Endothelial cell (in vitro differentiated cells): ENCODE measurements at regions not wholly inside any gene's neighbourhood (a gene's known extent, or its start where the extent isn't known, plus 50 kb on each side); places are given as distances from the start of the nearest gene placed in this dataset.

Experiments used
- DNase-seq: peaks from one replicate; pipeline ENCODE4 v3.0.0; 2021; ENCODE audit warnings: low spot score
- H3K27ac Mint-ChIP-seq: one replicate; pipeline ENCODE4 v1.8.0; 2021; ENCODE audit warnings: mixed read lengths, inconsistent platforms; ENCODE audit not compliant: unreplicated experiment
- H3K27me3 Mint-ChIP-seq: one replicate; pipeline ENCODE4 v1.8.0; 2021; ENCODE audit warnings: mild to moderate bottlenecking, moderate library complexity, mixed read lengths, inconsistent platforms; ENCODE audit not compliant: unreplicated experiment
- H3K36me3 Mint-ChIP-seq: one replicate; pipeline ENCODE4 v1.8.0; 2021; ENCODE audit warnings: mild to moderate bottlenecking, low read depth, mixed read lengths, inconsistent platforms; ENCODE audit not compliant: unreplicated experiment
- H3K4me1 Mint-ChIP-seq: one replicate; pipeline ENCODE4 v1.8.0; 2021; ENCODE audit warnings: mild to moderate bottlenecking, mixed read lengths, inconsistent platforms; ENCODE audit not compliant: unreplicated experiment
- H3K4me3 Mint-ChIP-seq: one replicate; pipeline ENCODE4 v1.8.0; 2021; ENCODE audit warnings: mild to moderate bottlenecking, mixed read lengths, inconsistent platforms; ENCODE audit not compliant: unreplicated experiment
- H3K9me3 Mint-ChIP-seq: one replicate; pipeline ENCODE4 v1.8.0; 2021; ENCODE audit warnings: mixed read lengths, inconsistent platforms; ENCODE audit not compliant: unreplicated experiment
- TF ChIP-seq, protein P1 (sequence below): fragments of 200-600 bp; sonication (generic); IDR thresholded peaks from one replicate; pipeline ENCODE4 v1.5.0; 2021; ENCODE audit warnings: antibody characterized with exemption; ENCODE audit not compliant: unreplicated experiment

DNA sequence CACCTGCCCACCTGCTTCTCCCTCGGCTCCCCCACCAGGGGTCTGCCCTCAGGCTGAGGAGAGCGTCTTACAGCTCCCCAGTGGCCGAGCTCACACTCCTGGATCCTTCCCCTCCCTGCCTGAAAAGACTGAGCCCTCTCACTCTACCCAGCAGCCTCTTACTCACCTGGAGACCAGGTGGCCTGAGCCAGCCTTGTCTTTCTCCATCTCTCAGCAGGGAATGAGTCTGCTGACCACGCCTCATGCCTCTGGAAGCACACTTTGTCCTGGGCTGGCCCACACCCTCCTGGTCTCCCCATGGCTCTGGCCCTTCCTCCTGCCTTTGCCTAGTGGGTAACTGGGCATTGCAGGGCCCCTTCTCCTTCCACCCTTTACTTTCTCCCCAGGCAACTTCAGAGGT is 177.2 kb downstream of the ENGASE start:
- Mint-ChIP-seq H3K36me3 (no peaks in the 10 kb centered on the region), H3K4me1 (peaks cover 11% of the 10 kb centered on the region), H3K4me3 (peak overlapping the region; percentile 37), H3K27ac (no peak overlapping the region), H3K9me3 (no peaks in the 10 kb centered on the region), H3K27me3 (peaks cover 10% of the 10 kb centered on the region)
- TF ChIP-seq, protein P1, sequence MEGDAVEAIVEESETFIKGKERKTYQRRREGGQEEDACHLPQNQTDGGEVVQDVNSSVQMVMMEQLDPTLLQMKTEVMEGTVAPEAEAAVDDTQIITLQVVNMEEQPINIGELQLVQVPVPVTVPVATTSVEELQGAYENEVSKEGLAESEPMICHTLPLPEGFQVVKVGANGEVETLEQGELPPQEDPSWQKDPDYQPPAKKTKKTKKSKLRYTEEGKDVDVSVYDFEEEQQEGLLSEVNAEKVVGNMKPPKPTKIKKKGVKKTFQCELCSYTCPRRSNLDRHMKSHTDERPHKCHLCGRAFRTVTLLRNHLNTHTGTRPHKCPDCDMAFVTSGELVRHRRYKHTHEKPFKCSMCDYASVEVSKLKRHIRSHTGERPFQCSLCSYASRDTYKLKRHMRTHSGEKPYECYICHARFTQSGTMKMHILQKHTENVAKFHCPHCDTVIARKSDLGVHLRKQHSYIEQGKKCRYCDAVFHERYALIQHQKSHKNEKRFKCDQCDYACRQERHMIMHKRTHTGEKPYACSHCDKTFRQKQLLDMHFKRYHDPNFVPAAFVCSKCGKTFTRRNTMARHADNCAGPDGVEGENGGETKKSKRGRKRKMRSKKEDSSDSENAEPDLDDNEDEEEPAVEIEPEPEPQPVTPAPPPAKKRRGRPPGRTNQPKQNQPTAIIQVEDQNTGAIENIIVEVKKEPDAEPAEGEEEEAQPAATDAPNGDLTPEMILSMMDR: no peak
- no peak for DNase-seq

DNA sequence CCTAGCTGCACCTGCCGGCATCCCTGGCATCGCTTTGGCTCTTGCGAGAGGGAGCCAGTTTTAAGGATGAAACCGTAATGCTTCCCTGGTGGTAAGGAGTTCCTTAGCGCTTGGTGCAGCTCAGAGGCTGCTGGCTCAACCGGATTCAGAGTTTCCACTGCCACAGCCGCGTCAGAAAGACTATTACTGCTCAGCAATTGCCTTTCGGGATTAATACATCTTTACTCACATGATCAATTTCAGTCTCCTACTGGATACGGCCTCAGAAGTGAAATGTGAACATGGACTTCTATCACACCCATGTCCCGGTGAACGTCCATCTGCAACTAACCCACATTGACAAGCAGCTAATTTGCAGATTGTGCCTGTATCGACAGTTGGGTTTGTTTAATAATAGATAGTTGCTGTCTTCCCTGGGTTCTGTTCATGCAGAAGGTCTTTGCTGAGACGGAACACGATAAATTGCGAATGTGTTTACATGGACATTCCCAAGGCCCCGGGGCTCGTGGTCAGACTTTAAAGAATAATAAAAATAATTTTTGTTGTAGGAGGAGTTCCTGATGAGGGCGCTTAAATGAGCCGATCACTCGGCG is 175.4 kb downstream of the ENGASE start:
- Mint-ChIP-seq H3K27ac (no peak overlapping the region), H3K27me3 (peaks cover 10% of the 10 kb centered on the region), H3K9me3 (no peaks in the 10 kb centered on the region), H3K4me1 (peaks cover 15% of the 10 kb centered on the region), H3K36me3 (no peaks in the 10 kb centered on the region), H3K4me3 (no peak overlapping the region)
- TF ChIP-seq, protein P1: no peak
- DNase-seq: no peak

DNA sequence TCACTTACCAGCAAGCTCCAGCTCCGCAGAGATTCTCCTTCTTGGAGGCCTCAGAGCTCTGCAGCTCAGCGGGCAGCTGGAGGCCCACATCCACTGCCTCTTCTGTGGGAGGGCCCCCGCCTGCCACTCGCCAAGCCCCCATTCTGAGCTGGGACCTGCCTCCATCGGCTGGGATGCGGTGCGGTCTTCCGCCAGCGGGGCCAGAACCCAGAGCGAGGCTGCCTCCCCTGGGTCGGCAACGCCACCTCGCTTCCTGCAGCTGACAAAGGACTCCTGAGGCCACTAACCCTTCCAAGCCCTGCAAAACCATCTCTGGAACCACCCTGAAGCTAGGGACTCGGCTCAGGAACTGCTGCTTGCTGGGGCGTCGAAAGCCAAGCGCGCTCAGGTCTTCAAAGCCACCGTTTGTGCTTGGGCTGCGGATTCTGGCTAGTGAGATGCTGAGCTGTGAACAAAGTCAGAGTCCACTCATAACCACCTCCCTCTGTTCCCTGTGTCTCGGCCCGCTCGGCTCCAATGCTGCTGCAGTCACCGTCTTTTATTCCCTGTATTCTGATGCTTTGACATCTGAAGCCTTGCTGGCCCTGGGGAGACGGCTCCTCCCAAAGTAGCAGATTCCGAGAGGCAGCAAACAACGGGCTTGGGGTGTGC is 174.3 kb downstream of the ENGASE start:
- no peak overlapping the region for H3K27ac Mint-ChIP-seq
- no peaks in the 10 kb centered on the region for H3K9me3 Mint-ChIP-seq
- H3K36me3 Mint-ChIP-seq: no peaks in the 10 kb centered on the region
- H3K4me1 Mint-ChIP-seq: peaks cover 15% of the 10 kb centered on the region
- H3K4me3 Mint-ChIP-seq: no peak overlapping the region
- DNase-seq: no peak
- TF ChIP-seq, protein P1: no peak
- H3K27me3 Mint-ChIP-seq: peaks cover 10% of the 10 kb centered on the region

DNA sequence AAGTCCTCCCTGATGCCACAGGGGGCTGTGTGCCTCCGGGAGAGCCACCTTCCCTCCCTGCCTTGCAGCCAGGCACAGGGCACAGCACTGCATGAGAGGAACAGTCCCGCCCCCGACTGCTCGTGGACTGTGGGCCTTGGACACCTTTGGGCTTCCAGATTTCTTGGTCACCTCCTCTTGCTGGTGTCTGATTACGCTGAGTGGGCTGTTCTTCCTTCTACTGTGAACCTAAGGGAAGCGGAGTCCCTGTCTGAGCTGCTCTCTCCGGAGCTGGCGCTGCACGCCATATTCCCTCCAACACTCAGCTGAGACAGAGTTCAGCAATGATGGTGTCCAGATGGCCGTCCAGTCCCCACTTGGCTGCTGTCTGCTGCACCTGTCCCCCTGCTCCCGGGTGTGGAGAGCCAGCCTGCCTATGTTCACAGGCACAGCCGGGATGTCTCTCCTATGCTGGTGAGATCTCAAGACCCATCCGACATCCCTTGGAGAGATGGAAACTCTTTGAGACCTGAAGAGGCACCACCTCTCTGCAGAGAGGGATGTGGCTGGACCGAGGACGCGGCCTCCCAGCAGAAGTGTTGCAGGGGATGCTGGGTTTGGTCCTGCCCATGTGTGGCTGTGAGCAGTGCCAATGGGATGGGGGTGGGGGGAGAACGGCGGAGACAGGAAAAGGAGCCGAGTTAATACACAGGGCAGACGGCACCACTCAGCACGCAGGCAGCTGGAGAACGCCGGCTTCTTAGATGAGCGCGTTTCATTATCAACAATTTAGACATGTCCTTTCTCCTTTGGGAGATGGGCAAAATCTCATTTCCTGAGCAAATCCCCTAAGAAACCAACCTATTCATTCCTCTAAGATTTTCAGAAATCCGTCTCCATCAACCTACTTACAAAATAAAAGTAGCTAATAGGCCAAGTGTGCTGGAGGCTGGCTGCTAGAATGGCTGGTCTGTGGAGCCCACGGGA is 171.9 kb downstream of the ENGASE start:
- Mint-ChIP-seq H3K27me3 (peaks cover 5% of the 10 kb centered on the region), H3K4me3 (no peak overlapping the region), H3K4me1 (peaks cover 15% of the 10 kb centered on the region), H3K27ac (no peak overlapping the region), H3K36me3 (no peaks in the 10 kb centered on the region), H3K9me3 (no peaks in the 10 kb centered on the region)
- TF ChIP-seq, protein P1: no peak
- DNase-seq: no peak

DNA sequence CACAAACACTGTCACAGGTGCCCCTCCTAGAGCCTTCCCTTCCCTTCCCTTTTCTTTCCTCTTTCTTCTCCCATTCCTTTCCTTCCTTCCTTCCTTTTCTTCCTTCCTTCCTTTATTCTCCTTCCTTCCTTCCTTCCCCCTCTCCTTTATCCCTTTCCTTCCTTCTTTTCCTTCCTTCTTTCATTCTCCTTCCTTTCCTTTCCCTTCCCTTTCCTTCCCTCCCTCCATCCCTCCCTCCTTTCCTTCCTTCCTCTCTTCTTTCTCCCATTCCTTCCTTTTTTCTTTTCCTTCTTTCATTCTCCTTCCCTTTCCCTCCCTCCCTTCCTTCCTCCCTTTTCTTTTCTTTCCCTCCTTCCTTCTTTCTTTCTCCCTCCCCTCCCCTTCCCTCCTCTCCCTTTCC is 170.0 kb downstream of the ENGASE start:
- Mint-ChIP-seq H3K27me3 (peaks cover 2% of the 10 kb centered on the region), H3K4me1 (peaks cover 14% of the 10 kb centered on the region)
- TF ChIP-seq, protein P1: no peak

More for the DNA sequence above, 170.0 kb downstream of the ENGASE start:
- Mint-ChIP-seq H3K36me3 (no peaks in the 10 kb centered on the region), H3K27ac (no peak overlapping the region), H3K9me3 (no peaks in the 10 kb centered on the region), H3K4me3 (no peak overlapping the region)
- no peak for DNase-seq
